Activated CD8-positive, alpha-beta T cell treated with anti-CD3 and anti-CD28 coated beads for 36 hours (primary cell): ENCODE measurements at regions not wholly inside any gene's neighbourhood (a gene's known extent, or its start where the extent isn't known, plus 50 kb on each side); places are given as distances from the start of the nearest gene placed in this dataset.
"Not testable (repeated sequence)": the region's sequence is repeated elsewhere in the genome, so short reads cannot be mapped to it uniquely, and the experiment has no call there.

Experiments
- ATAC-seq: fragments of 200-7000 bp; cut with Tn5 transposase; one replicate; pipeline ENCODE4 v1.10.0; 2021; ENCODE audit warnings: mild to moderate bottlenecking, moderate library complexity
- CTCF ChIA-PET: fragments of 350-600 bp; sonication (Branson Sonifier 250); formaldehyde crosslinking; loops from one replicate; lab custom pipeline; 2021; ENCODE audit warnings: antibody characterized with exemption; lab: Charles Lee
- POLR2A ChIA-PET: fragments of 350-600 bp; sonication (Branson Sonifier 250); formaldehyde crosslinking; loops from one replicate; lab custom pipeline; 2021; ENCODE audit warnings: antibody characterized with exemption; lab: Charles Lee
- DNase-seq: peaks from one replicate; pipeline ENCODE4 v3.0.0-alpha.2; 2020
- H3K27ac Mint-ChIP-seq: one replicate; pipeline ENCODE4 v1.8.0; 2021; ENCODE audit warnings: mild to moderate bottlenecking, mixed read lengths
- H3K27me3 Mint-ChIP-seq: one replicate; pipeline ENCODE4 v1.8.0; 2021; ENCODE audit warnings: mixed read lengths
- H3K36me3 Mint-ChIP-seq: one replicate; pipeline ENCODE4 v1.8.0; 2021; ENCODE audit warnings: low read depth, mixed read lengths
- H3K4me1 Mint-ChIP-seq: one replicate; pipeline ENCODE4 v1.8.0; 2021; ENCODE audit warnings: low read depth, mixed read lengths
- H3K4me3 Mint-ChIP-seq: one replicate; pipeline ENCODE4 v1.8.0; 2021; ENCODE audit warnings: mild to moderate bottlenecking, moderate library complexity, mixed read lengths
- H3K9me3 Mint-ChIP-seq: one replicate; pipeline ENCODE4 v1.8.0; 2021; ENCODE audit warnings: mixed read lengths
- intact Hi-C: fragments of 100-400 bp; cut with micrococcal nuclease; formaldehyde crosslinking; loops from one replicate; pipeline ENCODE4 v1.10.0; 2022
- TF ChIP-seq, protein P1 (sequence below): fragments of 200-600 bp; IDR thresholded peaks from one replicate; pipeline ENCODE4 v1.8.0; 2022; ENCODE audit warnings: antibody characterized with exemption, mild to moderate bottlenecking

DNA sequence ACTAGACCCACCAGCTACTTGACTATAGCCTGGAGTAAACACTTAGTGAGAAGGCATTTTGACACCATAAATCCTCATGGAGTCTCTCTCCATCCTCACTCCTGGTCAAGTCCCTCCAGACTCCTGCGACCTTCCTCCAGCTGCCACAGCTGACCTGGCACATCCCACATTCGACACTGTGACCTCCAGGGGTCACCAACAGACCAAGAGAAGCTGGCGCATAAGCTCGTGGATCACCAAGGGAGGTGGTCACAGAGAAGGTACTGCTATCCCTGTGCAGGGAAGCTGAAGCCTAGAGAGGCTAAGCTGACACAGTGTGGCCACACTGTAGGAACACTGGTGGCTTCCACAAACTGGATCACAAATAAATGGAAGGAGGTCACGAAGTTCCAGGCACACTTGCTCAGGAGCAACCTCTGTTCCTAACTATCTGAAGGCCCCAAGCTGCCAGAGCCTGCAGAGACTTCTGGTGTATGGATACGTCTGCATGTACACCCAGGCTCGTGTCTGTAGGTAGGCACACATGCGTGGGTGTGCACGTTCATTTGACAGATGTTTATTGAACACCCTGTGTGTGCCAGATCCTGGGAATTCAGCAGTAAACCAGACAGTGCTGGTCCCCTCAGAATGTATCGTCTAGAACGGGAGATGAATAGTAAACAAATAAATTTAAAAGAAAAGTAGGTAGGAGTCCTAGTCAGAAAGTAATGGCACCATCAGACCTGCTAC, 104.4 kb downstream of the C5orf15 start:
- no peak overlapping the region for H3K4me3 Mint-ChIP-seq
- H3K27me3 Mint-ChIP-seq: no peaks in the 10 kb centered on the region
- ChIA-PET CTCF (no interaction called here), POLR2A (no interaction called here)
- intact Hi-C loops: loop anchor here (10.0 kb wide), 1 partner anchor 109 kb away; no protein-coding TSS in a partner anchor
- no peaks in the 10 kb centered on the region for H3K36me3 Mint-ChIP-seq
- H3K27ac Mint-ChIP-seq: no peak overlapping the region
- H3K9me3 Mint-ChIP-seq: peaks cover 2% of the 10 kb centered on the region
- no peak for ATAC-seq
- peaks cover 16% of the 10 kb centered on the region for H3K4me1 Mint-ChIP-seq
- TF ChIP-seq, protein P1, sequence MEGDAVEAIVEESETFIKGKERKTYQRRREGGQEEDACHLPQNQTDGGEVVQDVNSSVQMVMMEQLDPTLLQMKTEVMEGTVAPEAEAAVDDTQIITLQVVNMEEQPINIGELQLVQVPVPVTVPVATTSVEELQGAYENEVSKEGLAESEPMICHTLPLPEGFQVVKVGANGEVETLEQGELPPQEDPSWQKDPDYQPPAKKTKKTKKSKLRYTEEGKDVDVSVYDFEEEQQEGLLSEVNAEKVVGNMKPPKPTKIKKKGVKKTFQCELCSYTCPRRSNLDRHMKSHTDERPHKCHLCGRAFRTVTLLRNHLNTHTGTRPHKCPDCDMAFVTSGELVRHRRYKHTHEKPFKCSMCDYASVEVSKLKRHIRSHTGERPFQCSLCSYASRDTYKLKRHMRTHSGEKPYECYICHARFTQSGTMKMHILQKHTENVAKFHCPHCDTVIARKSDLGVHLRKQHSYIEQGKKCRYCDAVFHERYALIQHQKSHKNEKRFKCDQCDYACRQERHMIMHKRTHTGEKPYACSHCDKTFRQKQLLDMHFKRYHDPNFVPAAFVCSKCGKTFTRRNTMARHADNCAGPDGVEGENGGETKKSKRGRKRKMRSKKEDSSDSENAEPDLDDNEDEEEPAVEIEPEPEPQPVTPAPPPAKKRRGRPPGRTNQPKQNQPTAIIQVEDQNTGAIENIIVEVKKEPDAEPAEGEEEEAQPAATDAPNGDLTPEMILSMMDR: no peak
- no peak for DNase-seq

DNA sequence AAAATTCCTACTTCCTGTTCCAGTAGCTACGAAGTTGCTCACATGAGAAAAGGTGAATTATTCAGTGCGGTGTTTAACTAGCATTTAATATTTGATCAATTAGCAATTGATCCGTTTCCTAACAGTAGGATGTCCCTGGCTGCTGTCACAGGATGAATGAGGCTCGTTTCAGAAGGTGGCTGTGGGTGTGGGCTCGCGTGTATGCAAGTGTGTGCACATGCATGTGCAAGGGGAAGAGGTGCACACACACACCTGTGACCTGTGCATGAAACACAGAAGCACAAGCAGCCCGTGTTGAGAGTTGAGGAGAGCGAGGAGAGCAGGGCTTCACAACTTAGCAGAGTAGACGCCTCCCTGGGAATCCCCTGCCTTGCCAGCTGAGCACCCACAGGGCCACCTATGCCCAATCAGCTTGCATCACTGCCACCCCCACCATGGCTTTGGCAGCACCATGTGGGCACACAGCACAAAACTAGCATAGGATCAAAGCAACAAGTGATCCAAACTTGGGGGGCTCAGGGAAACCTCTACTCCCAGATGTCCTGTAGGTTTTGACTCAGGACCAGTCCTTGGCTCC, 107.2 kb downstream of the C5orf15 start:
- ATAC-seq: peak; percentile 92
- H3K27ac Mint-ChIP-seq: no peak overlapping the region
- intact Hi-C loops: loop anchor here (10.0 kb wide), 1 partner anchor 106 kb away; no protein-coding TSS in a partner anchor

GRCh38 chr5:133859073-133859472, 109.4 kb downstream of the C5orf15 start:
- ChIA-PET CTCF (interaction anchor here (2.5 kb wide), 1 partner anchor 10 kb away, joined by 29 read pairs; no protein-coding TSS in a partner anchor), POLR2A (no interaction called here)
- intact Hi-C loops: no loop called here
- Mint-ChIP-seq H3K27me3 (no peaks in the 10 kb centered on the region), H3K36me3 (no peaks in the 10 kb centered on the region), H3K4me1 (peaks cover 17% of the 10 kb centered on the region), H3K27ac (no peak overlapping the region), H3K9me3 (peaks cover 2% of the 10 kb centered on the region), H3K4me3 (no peak overlapping the region)
- ATAC-seq (peak; percentile 60), DNase-seq (peak; percentile 29)
- TF ChIP-seq, protein P1: no peak

More for the DNA sequence above, 107.2 kb downstream of the C5orf15 start:
- ChIA-PET POLR2A (no interaction called here), CTCF (interaction anchor here (2.5 kb wide), 1 partner anchor 8 kb away, joined by 29 read pairs; no protein-coding TSS in a partner anchor)
- Mint-ChIP-seq H3K9me3 (peaks cover 2% of the 10 kb centered on the region), H3K36me3 (no peaks in the 10 kb centered on the region), H3K4me1 (peaks cover 17% of the 10 kb centered on the region), H3K27me3 (no peaks in the 10 kb centered on the region), H3K4me3 (no peak overlapping the region)
- TF ChIP-seq, protein P1: no peak
- DNase-seq: peak; percentile 77

DNA sequence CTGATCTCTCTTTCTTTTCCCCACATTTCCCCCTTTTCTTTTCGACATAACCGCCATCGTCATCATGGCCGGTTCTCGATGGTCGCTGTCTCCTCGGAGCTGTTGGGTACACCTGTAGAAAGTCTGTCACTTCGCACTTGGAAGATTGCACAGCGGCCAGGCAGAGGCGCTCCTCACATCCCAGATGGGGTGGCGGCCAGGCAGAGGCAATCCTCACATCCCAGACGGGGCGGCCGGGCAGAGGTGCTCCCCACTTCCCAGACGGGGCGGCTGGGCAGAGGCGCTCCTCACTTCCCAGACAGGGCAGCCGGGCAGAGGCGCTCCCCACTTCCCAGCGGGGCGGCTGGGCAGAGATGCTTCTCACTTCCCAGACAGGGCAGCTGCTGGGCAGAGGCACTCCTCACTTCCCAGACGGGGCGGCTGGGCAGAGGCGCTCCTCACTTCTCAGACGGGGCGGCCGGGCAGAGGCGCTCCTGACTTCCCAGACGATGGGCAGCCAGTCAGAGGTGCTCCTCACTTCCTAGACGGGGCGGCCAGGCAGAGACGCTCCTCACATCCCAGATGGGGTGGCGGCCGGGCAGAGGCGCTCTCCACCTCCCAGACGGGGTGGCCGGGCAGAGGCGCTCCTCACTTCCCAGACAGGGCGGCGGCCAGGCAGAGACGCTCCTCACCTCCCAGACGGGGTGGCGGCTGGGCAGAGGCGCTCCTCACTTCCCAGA, 110.7 kb downstream of the C5orf15 start:
- intact Hi-C loops, H3K27ac Mint-ChIP-seq, CTCF ChIA-PET, POLR2A ChIA-PET, DNase-seq, ATAC-seq, H3K36me3 Mint-ChIP-seq, H3K4me3 Mint-ChIP-seq, H3K9me3 Mint-ChIP-seq, H3K27me3 Mint-ChIP-seq: not testable (repeated sequence)
- H3K4me1 Mint-ChIP-seq: peaks cover 17% of the 10 kb centered on the region

DNA sequence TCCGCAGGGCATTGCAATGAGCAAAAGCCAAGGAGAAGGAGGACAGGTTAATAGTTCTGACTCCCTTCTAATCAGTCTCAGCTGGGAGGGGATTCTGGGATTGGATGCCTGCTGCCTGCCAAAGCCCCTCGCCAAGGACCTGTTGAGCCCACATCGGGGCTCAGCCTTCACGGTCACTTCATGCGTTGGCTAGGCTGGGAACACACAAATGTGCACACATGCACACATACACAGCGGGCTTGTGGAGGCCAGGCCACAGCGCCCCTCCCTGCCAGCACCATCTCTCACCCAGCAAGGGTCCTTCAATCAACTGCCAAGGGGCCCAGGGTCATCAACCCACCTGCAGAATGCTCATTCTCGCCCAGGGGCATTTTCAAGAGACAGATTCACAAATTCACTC, 113.9 kb downstream of the C5orf15 start:
- H3K9me3 Mint-ChIP-seq: peaks cover under 1% of the 10 kb centered on the region
- DNase-seq (no peak), ATAC-seq (no peak)
- H3K4me1 Mint-ChIP-seq: peaks cover 7% of the 10 kb centered on the region
- intact Hi-C loops: no loop called here
- H3K27me3 Mint-ChIP-seq: peaks cover 2% of the 10 kb centered on the region
- ChIA-PET POLR2A (no interaction called here), CTCF (no interaction called here)
- H3K36me3 Mint-ChIP-seq: no peaks in the 10 kb centered on the region
- H3K4me3 Mint-ChIP-seq: no peak overlapping the region
- no peak overlapping the region for H3K27ac Mint-ChIP-seq
- TF ChIP-seq, protein P1: no peak
